ENCODE measurements at regions not wholly inside any gene's neighbourhood (a gene's known extent, or its start where the extent isn't known, plus 50 kb on each side); places are given as distances from the start of the nearest gene placed in this dataset.

GRCh38 chr1:67515324-67516080 is 85.3 kb upstream of the SERBP1 start (continued):
- TF ChIP-seq CHD7 (IDR thresholded peaks at IDR 0.05; ENCODE audit: insufficient replicate concordance, low read length) (peak; percentile 98), CBX8 (IDR thresholded peaks at IDR 0.05; ENCODE audit: borderline replicate concordance, low read depth, low read length) (no peak), SP1 (IDR thresholded peaks at IDR 0.05; ENCODE audit: low read depth, low read length) (0 out of 2 replicates have a peak, but pooled peaks have one; percentile 56), RXRA (IDR thresholded peaks at IDR 0.05; ENCODE audit: insufficient read depth, low read depth, low read length) (no peak), SUZ12 (IDR thresholded peaks at IDR 0.05; ENCODE audit: low read length) (no peak), NANOG (IDR thresholded peaks at IDR 0.05; ENCODE audit: insufficient read depth, low read depth, low read length, poor library complexity, severe bottlenecking) (peak; percentile 86), SIN3A (conservative IDR thresholded peaks at IDR 0.05 in 1 of 2, IDR thresholded peaks at IDR 0.05 in 1 of 2; ENCODE audit: low read depth in 1 of 2, low read length in 2 of 2) (no peak), TAF7 (optimal IDR thresholded peaks at IDR 0.05; ENCODE audit: borderline replicate concordance, low read depth, low read length) (no peak), POU5F1 (IDR thresholded peaks at IDR 0.05; ENCODE audit: low read depth, low read length) (peak; percentile 84), YY1 (IDR thresholded peaks at IDR 0.05; ENCODE audit: low read depth, low read length) (no peak)

All from H1 (cell line).